Erythroblast (primary cell): ENCODE measurements at regions not wholly inside any gene's neighbourhood (a gene's known extent, or its start where the extent isn't known, plus 50 kb on each side); places are given as distances from the start of the nearest gene placed in this dataset.
A peak's percentile ranks its signal among the peaks of the same experiment; 100 is the strongest.
"Not testable (repeated sequence)": the region's sequence is repeated elsewhere in the genome, so short reads cannot be mapped to it uniquely, and the experiment has no call there.

ENCODE experiments used
- DNase-seq, 2 experiments: peaks; one replicate each; lab custom pipeline; 2025; lab: John Stamatoyannopoulos, UW
- GATA1 ChIP-seq: IDR thresholded peaks from 2 replicates; pipeline ENCODE4 v1.6.1; 2011; ENCODE audit warnings: low read depth, mild to moderate bottlenecking, control low read depth, low read length, moderate library complexity
- POLR2A ChIP-seq: IDR thresholded peaks from 2 replicates; pipeline ENCODE4 v1.6.1; 2011; ENCODE audit warnings: mild to moderate bottlenecking, low read length

GRCh38 chr5:163293836-163294235, 143.6 kb upstream of the CCNG1 start:
- no peak for TF ChIP-seq POLR2A
- TF ChIP-seq GATA1: no peak
- DNase-seq: no peak

DNA sequence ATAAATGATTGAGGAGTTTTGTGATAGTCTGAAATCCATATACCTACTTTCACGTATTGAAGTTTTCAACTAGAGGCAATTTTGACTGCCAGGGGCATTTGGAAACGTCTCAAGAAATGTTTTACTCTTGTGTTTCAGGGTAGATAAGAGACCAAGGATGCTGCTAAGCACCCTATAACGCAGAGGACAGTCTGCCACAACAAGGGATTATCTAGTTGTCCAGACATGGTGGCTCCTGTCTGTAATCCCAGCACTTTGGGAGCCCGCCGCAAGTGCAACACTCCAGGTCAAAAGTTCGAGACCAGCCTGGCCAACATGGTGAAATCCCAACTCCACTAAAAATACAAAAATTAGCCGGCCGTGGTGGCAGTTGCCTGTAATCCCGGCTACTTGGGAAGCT, 133.7 kb upstream of the CCNG1 start:
- no peak for TF ChIP-seq GATA1
- no peak for TF ChIP-seq POLR2A
- no peak for DNase-seq

DNA sequence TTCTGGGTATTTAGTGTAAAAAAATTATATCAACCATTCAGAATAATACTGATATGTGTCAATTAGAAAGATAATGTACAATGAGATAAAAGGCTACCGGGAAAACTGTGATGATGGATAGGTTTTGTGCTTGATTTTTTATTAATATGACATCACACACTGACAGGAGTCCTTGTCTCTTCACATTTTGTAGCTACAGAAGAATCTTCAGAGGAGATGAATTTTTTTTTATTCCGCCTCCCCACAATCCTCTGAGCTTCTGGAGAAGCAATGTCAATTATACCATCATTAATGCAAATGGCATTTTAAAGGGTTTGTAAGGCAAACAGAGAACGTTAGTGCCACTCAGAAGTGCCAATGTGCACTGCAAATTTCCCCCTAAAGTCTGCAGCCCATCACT, 131.7 kb upstream of the CCNG1 start:
- no peak for DNase-seq
- TF ChIP-seq GATA1 (no peak), POLR2A (no peak)

DNA sequence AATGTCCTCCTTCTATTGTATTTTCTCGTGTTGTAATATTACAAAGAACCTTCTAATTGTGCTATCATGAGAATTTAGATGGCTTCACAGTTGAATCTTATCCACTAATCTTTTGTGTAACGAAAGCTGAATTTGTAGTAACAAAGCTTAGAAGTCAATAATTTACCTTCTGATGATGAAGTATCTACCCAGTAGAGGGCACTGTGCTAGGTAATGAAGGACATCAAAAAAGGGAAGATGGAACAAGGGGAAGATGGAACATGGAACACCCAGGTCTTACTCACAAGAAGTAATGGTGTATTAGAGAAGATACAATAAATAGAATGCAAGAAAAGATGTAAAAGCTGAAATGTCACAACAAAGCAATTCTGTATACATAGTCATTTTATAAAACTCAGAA, 131.0 kb upstream of the CCNG1 start:
- peak; percentile 16 to 25 for DNase-seq
- no peak for TF ChIP-seq POLR2A
- TF ChIP-seq GATA1: no peak

- TF ChIP-seq GATA1 (no peak), POLR2A (no peak)
- no peak for DNase-seq
These were observed 127.5 kb upstream of the CCNG1 start for GRCh38 chr5:163309914-163310313.

- no peak for DNase-seq
- no peak for TF ChIP-seq POLR2A
- no peak for TF ChIP-seq GATA1
These were observed 126.4 kb upstream of the CCNG1 start for GRCh38 chr5:163310997-163311396.

GRCh38 chr5:163312598-163312997, 124.8 kb upstream of the CCNG1 start:
- no peak for DNase-seq
- TF ChIP-seq POLR2A (no peak), GATA1 (no peak)

DNA sequence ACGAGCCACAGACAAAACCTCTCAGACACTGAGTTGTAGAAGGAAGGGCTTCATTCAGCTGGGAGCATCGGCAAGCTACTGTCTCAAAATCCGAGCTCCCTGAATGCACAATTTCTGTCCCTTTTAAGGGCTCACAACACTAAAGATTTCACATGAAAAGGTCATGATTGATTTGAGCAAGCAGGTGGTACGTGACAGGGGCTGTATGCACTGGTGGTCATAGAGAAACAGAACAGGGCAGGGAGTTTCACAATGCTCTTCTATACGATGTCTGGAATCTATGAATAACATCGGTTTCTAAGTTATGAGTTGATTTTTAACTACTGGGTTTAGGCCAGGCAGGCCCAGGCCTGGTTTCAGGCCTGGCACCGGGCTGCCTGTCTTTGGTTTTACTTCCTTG, 124.3 kb upstream of the CCNG1 start:
- DNase-seq: not testable (repeated sequence)

DNA sequence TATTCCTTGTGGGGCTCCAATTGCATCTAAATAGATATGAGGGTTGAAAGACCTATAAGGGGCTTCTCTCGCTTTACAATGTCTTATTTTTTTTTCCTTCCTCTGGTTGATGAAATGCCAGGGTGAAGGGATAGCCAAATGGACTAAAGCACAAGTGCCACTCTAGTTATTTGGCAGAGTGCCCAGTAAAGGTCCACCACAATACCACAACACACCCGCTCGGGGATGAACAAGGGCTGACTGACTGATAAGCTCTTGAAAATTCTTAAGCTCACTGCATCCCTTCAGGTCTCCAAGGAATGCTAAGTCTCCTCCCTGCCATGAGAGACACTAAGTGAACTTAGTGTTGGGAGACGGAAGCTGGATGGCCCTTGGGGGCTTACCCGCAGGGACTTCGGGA, 121.0 kb upstream of the CCNG1 start:
- not testable (repeated sequence) for DNase-seq

DNA sequence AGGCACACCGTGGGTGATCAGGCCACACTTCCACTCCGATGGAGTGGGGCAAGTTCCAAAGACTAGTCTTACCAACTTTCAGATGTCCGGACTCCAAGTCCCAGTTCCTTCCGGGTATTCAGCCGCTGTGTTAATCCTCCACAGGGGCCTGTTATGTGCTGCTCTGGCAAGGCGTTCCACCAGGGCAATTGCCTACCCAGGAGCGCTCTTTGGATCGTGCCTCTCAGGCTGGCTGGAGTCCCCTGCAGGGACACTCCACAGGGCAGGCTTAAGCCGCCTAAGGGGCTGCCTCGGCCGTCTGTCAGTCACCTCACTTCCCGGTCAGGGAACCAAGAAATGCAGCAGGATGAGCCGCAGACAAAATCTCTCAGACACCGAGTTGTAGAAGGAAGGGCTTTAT, 118.7 kb upstream of the CCNG1 start:
- DNase-seq: no peak
- TF ChIP-seq GATA1: no peak
- TF ChIP-seq POLR2A: no peak

DNA sequence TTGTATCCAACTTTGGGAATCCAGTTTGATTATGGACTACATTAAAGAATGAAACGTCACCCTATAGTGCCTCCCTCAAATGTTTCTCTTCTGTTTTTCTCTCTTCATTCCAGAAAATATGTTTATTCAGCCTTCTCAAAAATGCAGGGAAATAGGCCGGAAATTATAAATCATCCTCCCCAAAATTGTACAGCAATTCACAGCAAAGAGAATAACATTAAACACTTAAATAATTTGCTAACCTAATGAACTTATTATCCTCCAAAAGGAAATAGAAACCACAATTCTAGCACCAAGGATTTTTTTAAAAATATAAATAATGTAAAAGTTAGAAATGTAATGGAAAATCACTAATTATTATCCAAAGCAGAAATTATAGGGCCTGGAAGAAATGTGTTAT, 115.9 kb upstream of the CCNG1 start:
- TF ChIP-seq GATA1 (no peak), POLR2A (no peak)

DNA sequence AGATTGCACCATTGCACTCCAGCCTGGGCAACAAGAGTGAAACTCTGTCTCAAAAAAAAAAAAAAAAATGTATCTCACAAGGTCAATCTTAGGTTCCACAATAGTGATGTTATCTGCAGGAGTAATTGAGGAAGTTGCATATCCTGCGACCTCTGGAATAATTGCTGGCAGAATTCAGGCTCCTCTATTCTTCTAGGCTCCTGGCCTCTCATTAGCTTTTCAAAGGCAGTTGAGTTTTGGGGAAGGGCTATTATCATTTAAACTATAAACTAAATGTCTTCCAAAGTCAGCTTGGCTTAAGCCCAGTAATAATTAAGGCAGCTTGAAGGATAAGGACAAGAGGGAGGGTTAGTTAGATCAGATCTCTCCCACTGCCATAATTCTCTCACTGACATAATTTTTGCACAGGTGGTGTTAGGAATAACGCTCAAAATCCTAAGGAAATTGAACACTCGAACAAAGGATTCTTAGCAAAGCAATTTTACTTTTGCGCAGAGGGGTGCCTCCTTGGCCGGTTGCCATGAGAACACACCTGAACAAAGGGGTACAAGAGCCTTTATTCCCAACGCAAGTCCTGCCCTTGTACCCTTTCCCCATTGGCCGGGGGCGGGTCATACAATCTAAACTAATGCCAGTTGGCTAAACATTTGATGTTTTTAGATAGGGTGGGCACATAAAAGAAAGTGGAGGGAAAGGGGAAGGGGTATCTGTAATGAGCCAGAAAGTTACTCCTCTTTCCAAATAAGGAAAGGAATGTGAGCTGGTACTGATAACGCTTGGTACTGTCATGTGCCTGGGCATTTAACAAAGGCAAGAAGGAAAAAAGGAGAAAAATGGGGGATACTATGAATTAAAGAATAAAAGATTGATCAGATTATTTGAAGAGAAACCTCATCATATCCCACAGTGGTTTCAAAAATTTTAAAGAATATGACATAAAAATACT, 106.4 kb upstream of the CCNG1 start:
- TF ChIP-seq POLR2A: no peak
- TF ChIP-seq GATA1: no peak
- DNase-seq: no peak

More for the DNA sequence above, 115.9 kb upstream of the CCNG1 start:
- no peak for DNase-seq

DNA sequence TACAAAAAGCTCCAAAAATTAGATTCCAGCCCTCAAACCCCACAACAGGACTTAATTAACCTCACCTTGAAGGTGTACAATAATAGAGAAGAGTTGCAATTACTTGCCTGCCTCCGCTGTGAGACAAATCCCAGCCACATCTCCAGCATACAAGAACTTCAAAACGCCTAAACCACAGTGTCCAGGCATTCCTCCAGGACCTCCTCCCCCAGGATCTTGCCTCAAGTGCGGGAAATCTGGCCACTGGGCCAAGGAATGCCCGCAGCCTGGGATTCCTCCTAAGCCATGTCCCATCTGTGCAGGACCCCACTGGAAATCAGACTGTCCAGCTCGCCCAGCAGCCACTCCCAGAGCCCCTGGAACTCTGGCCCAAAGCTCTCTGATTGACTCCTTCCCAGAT, 101.3 kb upstream of the CCNG1 start:
- not testable (repeated sequence) for DNase-seq

DNA sequence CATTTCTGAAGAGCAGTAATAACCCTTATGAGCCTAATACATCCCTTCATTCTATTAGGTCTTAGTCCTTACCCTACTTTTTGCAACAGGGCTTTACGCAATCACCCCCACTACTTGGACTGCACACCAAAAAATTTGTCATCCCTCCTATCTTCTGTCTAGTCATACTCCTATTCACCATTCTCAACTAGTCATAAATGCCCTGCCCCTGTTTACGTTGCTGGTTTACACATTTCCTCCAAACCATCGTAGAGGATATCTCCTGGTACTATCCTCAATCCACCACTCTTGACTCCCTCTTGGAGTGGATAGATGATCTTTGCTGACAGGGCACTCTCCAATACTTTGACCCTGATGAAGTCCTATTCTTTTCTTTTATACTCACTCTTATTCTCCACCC, 98.2 kb upstream of the CCNG1 start:
- TF ChIP-seq POLR2A (no peak), GATA1 (no peak)
- peak in 1 of 2 experiments; percentile 1 for DNase-seq

- DNase-seq: not testable (repeated sequence)
These were observed 97.0 kb upstream of the CCNG1 start for GRCh38 chr5:163340378-163340777.

- DNase-seq: no peak
- TF ChIP-seq POLR2A: no peak
- no peak for TF ChIP-seq GATA1
These were observed 95.1 kb upstream of the CCNG1 start for GRCh38 chr5:163342306-163342705.
